ACC112 (cell line): ENCODE measurements at regions not wholly inside any gene's neighbourhood (a gene's known extent, or its start where the extent isn't known, plus 50 kb on each side); places are given as distances from the start of the nearest gene placed in this dataset.

Experiments
- H2AFZ ChIP-seq: fragments of 200-600 bp; sonication (generic); one replicate; pipeline ENCODE4 v1.6.0; 2017; ENCODE audit warnings: antibody characterized with exemption, low read length; ENCODE audit not compliant: unreplicated experiment
- H3K27ac ChIP-seq: fragments of 200-600 bp; sonication (generic); 2 replicates; pipeline ENCODE4 v1.5.1; 2014; ENCODE audit warnings: low read depth, mild to moderate bottlenecking, antibody characterized with exemption, low read length, moderate library complexity
- H3K27me3 ChIP-seq: fragments of 200-600 bp; sonication (generic); 2 replicates; pipeline ENCODE4 v1.6.1; 2014; ENCODE audit warnings: mild to moderate bottlenecking, antibody characterized with exemption, low read length, moderate library complexity, mixed read lengths; ENCODE audit not compliant: insufficient read depth
- H3K36me3 ChIP-seq: fragments of 200-600 bp; sonication (generic); 2 replicates; pipeline ENCODE4 v1.6.1; 2016; ENCODE audit warnings: mild to moderate bottlenecking, antibody characterized with exemption, low read length, moderate library complexity, mixed read lengths; ENCODE audit not compliant: insufficient read depth
- H3K4me1 ChIP-seq: fragments of 200-600 bp; sonication (generic); one replicate; pipeline ENCODE4 v1.6.1; 2016; ENCODE audit warnings: low read length, mixed read lengths; ENCODE audit not compliant: insufficient read depth, unreplicated experiment, control insufficient read depth
- H3K4me3 ChIP-seq: fragments of 200-600 bp; sonication (generic); 2 replicates; pipeline ENCODE4 v1.5.1; 2014; ENCODE audit warnings: mild to moderate bottlenecking, low read depth, low read length
- H3K79me2 ChIP-seq: fragments of 200-600 bp; sonication (generic); one replicate; pipeline ENCODE4 v1.6.0; 2016; ENCODE audit warnings: low read length; ENCODE audit not compliant: control insufficient read depth, unreplicated experiment, insufficient read depth

DNA sequence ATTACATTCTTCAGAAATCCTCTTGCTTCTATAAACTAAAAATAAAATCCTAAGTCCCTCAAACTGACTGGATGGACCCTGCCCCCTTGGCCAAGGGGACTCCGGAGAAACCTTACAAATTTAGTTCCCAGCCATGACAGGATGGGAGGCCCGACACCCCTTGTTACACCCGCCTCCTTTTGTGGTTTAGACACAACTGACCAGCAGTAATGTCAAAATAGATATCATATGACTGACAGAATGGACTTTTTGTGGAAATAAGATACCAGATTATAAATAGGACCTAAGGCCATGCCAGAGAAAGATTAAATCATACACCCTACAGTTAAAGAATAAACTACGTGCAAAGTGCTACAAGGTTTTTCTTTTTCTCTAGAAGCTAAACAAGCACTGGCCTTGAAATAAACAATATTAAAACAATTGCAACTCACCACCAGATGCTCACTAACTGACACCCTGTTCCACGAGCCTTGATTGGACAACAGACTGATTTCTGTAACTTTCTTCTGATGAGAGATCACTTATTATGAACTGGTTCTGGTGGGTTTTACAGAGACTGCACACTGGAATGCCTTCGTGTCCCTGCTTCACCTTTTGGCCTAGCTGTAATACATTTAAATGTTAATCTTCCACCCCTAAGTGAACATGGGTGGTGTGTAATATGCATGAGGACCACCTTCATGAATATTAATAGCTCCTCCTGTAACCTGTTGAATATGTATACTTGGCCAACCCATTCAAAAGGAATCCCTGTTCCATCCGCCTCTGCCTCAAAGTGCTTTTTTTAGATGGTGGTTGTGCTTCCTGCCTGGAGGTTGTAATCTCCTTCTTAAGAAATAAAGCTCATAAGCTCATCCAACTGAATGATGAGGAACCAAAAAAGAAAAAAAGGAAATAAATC, 99.6 kb downstream of the ODF2L start:
- no peak overlapping the region for H2AFZ ChIP-seq
- H3K4me3 ChIP-seq = no peak overlapping the region
- H3K27me3 ChIP-seq = peaks cover 29% of the 10 kb centered on the region; the same call in 1 of the 2 replicates
- no peaks in the 10 kb centered on the region for H3K36me3 ChIP-seq
- H3K79me2 ChIP-seq = no peaks in the 10 kb centered on the region
- H3K4me1 ChIP-seq = no peaks in the 10 kb centered on the region
- no peak overlapping the region for H3K27ac ChIP-seq

DNA sequence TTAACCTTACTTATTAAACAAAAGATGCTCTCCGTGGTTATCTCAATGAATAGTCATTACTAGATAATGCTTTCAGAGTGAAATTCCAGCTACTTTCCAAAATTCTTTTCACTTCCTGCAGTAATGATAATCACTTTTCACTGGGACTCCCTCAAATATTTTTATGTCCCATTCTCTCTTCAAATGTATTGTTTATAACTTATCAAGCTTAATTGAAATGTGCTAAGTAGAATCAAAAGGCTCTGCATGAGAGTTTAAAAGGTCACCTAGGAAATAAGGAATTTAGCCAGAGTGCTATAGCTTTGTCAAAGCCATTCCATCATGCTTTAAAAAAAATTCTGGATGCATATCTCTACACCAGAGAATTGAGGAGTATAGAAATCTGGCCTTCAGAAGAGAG, 106.4 kb downstream of the ODF2L start:
- no peak overlapping the region for H3K27ac ChIP-seq
- H3K4me1 ChIP-seq = no peaks in the 10 kb centered on the region
- no peaks in the 10 kb centered on the region for H3K36me3 ChIP-seq
- peaks cover 10% of the 10 kb centered on the region; the same call in 1 of the 2 replicates for H3K27me3 ChIP-seq
- no peak overlapping the region for H2AFZ ChIP-seq
- no peaks in the 10 kb centered on the region for H3K79me2 ChIP-seq
- H3K4me3 ChIP-seq = no peak overlapping the region

DNA sequence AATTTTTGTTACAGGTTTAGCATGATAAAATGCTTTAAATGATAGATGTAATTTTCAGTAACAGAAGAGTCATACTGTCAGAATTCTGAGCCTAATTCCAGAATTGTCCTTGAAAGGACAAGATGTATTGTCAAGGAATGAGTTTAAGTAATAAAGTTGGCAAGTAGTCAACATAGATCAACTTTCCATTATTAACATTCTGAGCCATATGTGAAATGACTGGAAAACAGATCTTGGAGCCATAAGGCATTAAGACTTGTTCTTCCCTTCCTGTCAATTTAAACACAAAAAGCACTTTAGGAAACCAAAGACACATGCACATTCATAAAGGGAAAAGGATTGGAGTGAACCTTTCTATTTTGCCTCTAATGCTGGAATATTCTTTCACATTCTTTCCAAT, 107.0 kb downstream of the ODF2L start:
- no peak overlapping the region for H3K27ac ChIP-seq
- peaks cover 10% of the 10 kb centered on the region; the same call in 1 of the 2 replicates for H3K27me3 ChIP-seq
- H3K4me3 ChIP-seq = no peak overlapping the region
- no peaks in the 10 kb centered on the region for H3K36me3 ChIP-seq
- H3K4me1 ChIP-seq = no peaks in the 10 kb centered on the region
- no peaks in the 10 kb centered on the region for H3K79me2 ChIP-seq
- no peak overlapping the region for H2AFZ ChIP-seq

DNA sequence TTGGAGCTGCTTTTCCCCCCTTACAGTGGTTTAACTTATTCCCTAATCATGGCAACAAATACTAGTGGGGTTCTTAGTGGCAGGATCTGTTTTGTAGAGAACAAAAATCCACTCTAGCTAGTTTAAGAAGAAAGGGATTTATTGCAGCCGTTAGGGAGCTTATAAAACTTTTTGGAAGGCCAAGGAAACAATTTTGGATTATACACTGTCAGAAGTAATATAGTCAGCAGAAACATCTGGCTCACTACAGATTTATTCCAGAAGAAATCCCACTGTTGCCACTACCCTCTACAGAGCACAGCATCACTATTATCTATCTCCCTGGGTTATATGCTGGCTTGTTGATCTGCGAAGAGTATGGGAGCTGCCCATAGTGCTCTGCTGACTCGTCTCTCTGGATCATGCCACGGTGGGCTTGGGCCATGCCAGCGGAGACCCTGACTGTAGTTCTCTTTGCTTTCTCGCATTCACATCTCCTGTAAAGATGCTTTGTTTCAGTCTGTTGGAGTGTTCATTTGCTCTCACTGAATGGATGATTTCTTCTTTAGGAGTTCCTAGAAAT, 107.5 kb downstream of the ODF2L start:
- no peaks in the 10 kb centered on the region for H3K79me2 ChIP-seq
- no peak overlapping the region for H3K4me3 ChIP-seq
- no peak overlapping the region for H2AFZ ChIP-seq
- H3K4me1 ChIP-seq = no peaks in the 10 kb centered on the region
- no peak overlapping the region for H3K27ac ChIP-seq
- H3K27me3 ChIP-seq = peaks cover 5% of the 10 kb centered on the region; the same call in 1 of the 2 replicates
- H3K36me3 ChIP-seq = no peaks in the 10 kb centered on the region

DNA sequence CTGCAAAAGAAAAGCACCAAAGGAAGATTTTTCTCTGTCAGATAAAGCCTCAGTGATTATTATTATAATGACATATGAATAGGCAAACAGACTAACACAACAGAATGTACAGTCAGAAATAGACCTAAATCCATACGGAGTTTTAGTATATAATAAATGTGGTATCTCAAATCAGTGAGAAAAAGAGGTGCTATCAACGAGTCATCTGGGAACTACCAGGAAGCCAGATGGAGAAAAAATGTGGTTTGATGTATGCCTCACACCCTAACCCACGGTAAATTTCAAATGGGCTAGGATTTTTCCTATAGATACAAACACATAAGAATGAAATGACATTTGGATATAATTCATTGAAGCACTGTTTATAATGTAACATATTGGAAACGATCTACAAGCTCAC, 110.3 kb downstream of the ODF2L start:
- peaks cover 4% of the 10 kb centered on the region; the same call in 1 of the 2 replicates for H3K27me3 ChIP-seq
- H3K27ac ChIP-seq = no peak overlapping the region
- no peaks in the 10 kb centered on the region for H3K79me2 ChIP-seq
- no peak overlapping the region for H3K4me3 ChIP-seq
- H3K36me3 ChIP-seq = no peaks in the 10 kb centered on the region
- H2AFZ ChIP-seq = no peak overlapping the region
- H3K4me1 ChIP-seq = no peaks in the 10 kb centered on the region

DNA sequence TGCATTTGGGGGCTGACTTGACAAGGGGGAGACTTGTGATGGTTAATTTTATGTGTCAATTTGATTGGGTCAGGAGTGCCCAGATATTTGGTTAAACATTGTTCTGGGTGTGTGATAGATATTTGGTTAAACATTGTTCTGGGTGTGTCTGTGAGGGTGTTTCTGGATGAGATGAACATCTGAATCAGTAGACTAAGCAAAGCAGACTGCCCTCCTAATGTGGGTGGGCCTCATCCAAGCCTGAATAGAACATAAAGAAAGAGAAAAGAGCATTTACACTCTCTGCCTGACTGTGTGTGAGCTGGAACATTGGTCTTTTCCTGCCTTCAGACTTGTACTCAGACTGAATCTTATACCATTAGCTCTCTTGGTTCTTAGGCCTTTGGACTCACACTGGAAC, 113.5 kb downstream of the ODF2L start:
- no peaks in the 10 kb centered on the region for H3K27me3 ChIP-seq
- H3K4me1 ChIP-seq = no peaks in the 10 kb centered on the region
- H3K27ac ChIP-seq = no peak overlapping the region
- no peaks in the 10 kb centered on the region for H3K79me2 ChIP-seq
- H3K4me3 ChIP-seq = no peak overlapping the region
- H3K36me3 ChIP-seq = no peaks in the 10 kb centered on the region
- H2AFZ ChIP-seq = no peak overlapping the region

DNA sequence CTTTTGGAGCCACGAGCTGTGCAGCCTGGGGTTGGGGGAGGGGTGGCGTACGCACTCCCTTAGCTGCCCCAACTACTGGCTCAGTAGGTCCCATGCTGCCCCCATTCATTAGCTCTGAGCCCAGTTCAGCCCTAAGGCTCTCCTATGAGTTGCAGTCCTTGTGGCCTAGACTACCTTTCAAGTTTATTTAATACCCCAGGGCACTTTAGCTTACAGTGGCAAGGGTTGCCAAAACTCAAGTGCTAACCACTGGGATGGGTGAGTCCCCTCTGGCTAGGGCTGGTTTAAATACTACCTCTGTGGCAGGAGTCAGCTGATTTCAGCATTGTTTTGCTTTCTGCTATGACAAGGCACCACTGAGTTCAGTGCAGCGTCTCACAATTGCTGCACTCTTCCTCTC, 118.2 kb downstream of the ODF2L start:
- Histone ChIP-seq H3K27me3 (no peaks in the 10 kb centered on the region), H3K36me3 (no peaks in the 10 kb centered on the region), H3K27ac (no peak overlapping the region), H3K4me1 (no peaks in the 10 kb centered on the region), H2AFZ (no peak overlapping the region), H3K4me3 (no peak overlapping the region), H3K79me2 (no peaks in the 10 kb centered on the region)

DNA sequence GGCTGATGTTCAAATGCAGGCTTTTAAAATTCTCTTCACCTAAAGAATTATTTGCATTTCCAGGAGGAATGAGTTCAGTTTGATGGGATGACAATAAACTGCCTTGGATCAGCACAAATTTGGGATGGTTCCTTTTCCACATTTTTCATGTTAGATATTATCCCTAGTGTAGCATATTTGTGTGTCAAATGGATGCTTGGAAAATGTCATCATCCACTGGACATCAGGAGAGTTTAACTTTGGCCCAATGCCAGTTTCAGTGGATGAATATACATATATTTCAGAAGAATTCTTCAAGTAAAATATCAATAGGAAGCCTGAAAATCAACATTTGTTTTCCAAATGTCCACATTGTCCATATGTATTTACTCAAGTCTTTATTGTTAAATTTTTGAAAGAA, 116.5 kb upstream of the COL24A1 start:
- Histone ChIP-seq H3K36me3 (no peaks in the 10 kb centered on the region), H2AFZ (no peak overlapping the region), H3K79me2 (no peaks in the 10 kb centered on the region), H3K4me3 (no peak overlapping the region), H3K27ac (no peak overlapping the region), H3K27me3 (no peaks in the 10 kb centered on the region), H3K4me1 (no peaks in the 10 kb centered on the region)

DNA sequence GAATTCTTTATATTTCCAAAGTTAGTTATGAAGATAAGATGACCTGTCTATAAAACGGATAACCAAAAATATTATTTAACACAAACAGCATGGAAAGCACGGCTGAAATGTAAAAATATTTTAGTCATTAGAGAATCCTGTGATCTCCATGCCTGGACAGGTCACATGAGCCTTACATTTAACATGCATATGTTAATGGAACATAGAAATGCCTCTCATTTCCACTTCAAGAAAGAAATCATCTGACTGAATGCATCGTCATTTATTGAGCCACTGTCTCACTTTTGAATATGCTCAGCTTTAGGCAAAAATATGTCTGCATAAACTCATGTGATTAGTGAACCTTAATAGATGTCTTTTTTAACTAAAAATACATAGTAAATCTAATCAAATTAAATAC, 115.5 kb upstream of the COL24A1 start:
- Histone ChIP-seq H3K4me1 (no peaks in the 10 kb centered on the region), H3K4me3 (no peak overlapping the region), H3K79me2 (no peaks in the 10 kb centered on the region), H3K36me3 (no peaks in the 10 kb centered on the region), H3K27me3 (no peaks in the 10 kb centered on the region), H2AFZ (no peak overlapping the region), H3K27ac (no peak overlapping the region)

DNA sequence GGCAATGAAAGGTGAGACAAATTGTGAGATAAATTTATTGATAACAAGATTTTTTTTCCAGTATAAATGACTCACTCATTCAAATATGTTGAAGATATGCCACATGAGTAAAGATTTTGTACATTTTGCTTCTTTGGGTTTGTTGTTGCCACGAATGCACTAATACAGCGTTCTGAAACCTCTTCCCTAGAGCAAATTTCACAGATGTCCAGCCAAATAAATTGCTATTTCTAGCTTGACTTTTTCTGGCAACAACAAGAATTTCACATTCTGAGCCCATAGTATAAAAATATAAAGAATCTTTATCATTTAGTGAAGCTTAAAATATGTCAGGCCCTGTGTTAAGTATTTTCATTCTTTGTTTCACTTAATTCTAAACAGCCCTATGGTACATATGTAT, 114.5 kb upstream of the COL24A1 start:
- no peak overlapping the region for H3K4me3 ChIP-seq
- H3K79me2 ChIP-seq = no peaks in the 10 kb centered on the region
- no peak overlapping the region for H3K27ac ChIP-seq
- no peaks in the 10 kb centered on the region for H3K36me3 ChIP-seq
- no peaks in the 10 kb centered on the region for H3K27me3 ChIP-seq
- no peak overlapping the region for H2AFZ ChIP-seq
- H3K4me1 ChIP-seq = no peaks in the 10 kb centered on the region

DNA sequence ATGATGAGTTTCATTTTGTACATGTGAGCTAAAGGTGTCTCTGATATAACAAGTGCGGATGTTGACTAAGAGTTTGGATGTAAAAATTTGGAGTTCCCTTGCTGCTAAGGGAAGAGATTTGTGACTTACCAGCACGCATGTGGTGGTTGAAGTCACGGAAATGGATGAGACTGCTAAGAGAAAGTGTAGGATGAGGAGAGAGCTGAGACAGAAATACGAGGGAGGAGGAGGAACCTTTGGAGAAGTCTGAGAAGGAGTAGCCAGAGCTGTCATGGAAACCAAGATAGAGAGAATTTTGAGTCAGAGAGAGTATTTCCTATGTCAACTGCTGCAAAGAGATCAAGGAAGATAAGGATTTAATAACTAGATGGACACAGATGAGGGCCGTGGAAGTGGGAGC, 106.5 kb upstream of the COL24A1 start:
- no peaks in the 10 kb centered on the region for H3K79me2 ChIP-seq
- no peak overlapping the region for H3K27ac ChIP-seq
- H3K27me3 ChIP-seq = no peaks in the 10 kb centered on the region
- no peaks in the 10 kb centered on the region for H3K4me1 ChIP-seq
- H3K4me3 ChIP-seq = no peak overlapping the region
- H3K36me3 ChIP-seq = no peaks in the 10 kb centered on the region
- no peak overlapping the region for H2AFZ ChIP-seq
